ENCODE measurements at regions not wholly inside any gene's neighbourhood (a gene's known extent, or its start where the extent isn't known, plus 50 kb on each side); places are given as distances from the start of the nearest gene placed in this dataset.
"Not testable (repeated sequence)": the region's sequence is repeated elsewhere in the genome, so short reads cannot be mapped to it uniquely, and the experiment has no call there.

DNA sequence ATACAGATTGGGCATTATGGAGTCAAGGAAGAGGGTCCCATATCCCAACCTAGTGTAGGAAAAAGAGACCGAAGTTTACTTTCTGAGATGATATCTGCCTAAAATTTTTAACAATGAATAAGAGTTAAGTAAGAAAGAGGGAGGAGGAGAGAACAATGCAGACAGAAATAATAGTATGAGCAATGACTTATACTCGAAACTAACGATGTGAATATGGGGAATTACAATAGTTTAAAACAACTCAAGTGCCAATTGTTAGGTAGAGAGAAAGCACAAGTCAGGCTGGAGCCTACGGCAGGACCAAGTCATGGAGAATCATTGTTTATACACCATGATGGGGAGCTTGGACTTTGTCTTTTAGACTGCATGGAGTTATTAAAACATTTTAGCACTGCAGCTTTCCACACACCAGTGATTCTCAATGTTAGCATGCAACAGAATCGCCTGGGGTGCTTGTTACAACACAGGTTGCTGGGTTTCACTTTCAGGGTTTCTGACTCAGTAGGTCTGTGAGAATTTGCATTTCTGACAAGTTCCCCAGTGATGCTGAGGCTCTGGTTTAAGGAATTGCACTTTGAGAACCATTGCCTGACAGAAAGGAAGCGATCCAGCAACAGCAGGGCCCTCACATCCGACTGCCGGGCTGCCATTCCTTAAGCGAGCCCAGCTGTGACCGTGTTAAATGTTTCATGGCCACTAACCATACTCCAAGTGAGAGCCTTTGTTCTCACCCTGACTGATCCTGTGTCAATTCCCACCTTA is 511.2 kb downstream of the DCDC2C start:
- H3K4me3 ChIP-seq (ENCODE audit: low read depth, low read length), result no peak overlapping the region
- TF ChIP-seq CTCF (conservative IDR thresholded peaks at IDR 0.05; ENCODE audit: low read depth, low read length), result no peak
- DNase-seq (ENCODE audit: low read depth), result no peak

DNA sequence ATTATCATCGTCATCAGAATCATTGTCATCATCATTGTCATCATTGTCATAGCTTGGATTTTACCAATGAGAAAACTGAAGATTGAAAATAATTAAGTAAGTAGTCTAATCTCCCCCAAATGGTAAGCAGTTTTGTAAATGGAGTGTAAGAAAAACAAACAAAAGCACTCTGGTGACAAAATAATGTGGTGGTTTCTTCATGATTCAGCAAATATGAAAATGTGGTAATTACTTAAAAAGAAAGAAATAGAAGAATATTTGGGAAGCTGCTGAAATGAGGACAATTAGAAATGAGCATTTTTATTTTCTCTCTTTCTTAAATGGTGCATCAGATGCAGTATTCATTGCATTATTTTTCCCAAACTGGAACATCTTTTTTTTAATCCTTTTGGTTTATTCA is 514.4 kb downstream of the DCDC2C start:
- DNase-seq (ENCODE audit: low read depth), result no peak
- H3K4me3 ChIP-seq (ENCODE audit: low read depth, low read length), result no peak overlapping the region
- TF ChIP-seq CTCF (conservative IDR thresholded peaks at IDR 0.05; ENCODE audit: low read depth, low read length), result no peak

DNA sequence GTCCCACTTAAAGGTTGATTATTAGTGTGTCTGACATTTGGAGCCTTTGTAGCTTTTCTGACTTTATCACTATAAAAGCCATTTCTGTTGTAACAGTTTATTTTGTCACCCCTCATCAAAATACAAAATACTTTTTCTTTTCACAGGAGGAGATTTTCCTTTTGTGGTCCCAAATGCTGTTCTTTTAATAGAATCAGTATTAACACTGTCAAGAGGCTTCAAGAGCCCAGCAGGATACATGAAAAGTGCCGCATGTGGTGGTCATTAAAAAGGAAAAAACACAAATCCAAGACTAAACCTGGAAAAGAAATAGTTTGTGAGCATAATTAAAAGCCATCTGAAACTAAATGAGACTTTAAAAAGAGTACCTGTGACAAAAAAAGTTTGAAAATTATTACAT is 515.7 kb downstream of the DCDC2C start:
- no peak for TF ChIP-seq CTCF (conservative IDR thresholded peaks at IDR 0.05; ENCODE audit: low read depth, low read length)
- no peak overlapping the region for H3K4me3 ChIP-seq (ENCODE audit: low read depth, low read length)
- no peak for DNase-seq (ENCODE audit: low read depth)

DNA sequence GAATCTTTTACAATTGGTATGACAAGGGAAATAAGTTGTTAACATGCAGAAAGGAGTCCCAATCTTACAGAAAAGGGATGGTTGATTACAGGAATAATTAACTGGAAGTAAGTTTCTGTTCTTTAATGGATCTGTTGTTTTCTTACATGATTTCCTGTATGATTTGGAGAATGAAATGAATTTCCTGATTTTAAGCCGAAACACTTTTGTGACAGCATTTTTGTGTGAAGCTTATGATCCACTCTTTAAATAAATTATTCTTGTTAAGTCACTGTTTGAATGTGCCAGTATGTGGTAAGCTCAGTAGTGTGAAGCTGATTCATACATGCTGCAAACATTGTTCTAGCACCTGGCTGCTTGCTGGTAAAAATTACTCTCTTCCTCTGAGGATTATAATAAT is 516.2 kb downstream of the DCDC2C start:
- H3K4me3 ChIP-seq (ENCODE audit: low read depth, low read length), result no peak overlapping the region
- no peak for TF ChIP-seq CTCF (conservative IDR thresholded peaks at IDR 0.05; ENCODE audit: low read depth, low read length)
- DNase-seq (ENCODE audit: low read depth), result no peak

GRCh38 chr2:4221434-4221833 is 518.1 kb downstream of the DCDC2C start:
- H3K4me3 ChIP-seq (ENCODE audit: low read depth, low read length), result no peak overlapping the region
- no peak for TF ChIP-seq CTCF (conservative IDR thresholded peaks at IDR 0.05; ENCODE audit: low read depth, low read length)
- no peak for DNase-seq (ENCODE audit: low read depth)

DNA sequence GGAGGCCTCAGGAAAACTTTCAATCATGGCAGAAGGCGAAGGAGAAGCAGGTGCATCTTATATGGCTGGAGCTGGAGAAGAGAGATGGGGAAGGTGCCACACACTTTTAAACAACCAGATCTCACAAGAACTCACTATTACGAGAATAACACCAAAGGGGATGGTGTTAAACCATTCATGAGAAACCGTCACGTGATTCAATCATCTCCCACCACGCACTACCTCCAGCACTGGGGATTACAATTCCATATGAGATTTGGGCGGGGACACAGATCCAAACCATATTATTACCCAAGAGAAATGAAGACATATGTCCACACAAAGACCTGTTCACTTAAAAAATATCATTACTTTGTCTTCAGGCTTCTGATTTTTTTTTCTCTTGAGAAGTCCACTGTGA is 518.5 kb downstream of the DCDC2C start:
- no peak overlapping the region for H3K4me3 ChIP-seq (ENCODE audit: low read depth, low read length)
- DNase-seq (ENCODE audit: low read depth), result no peak
- TF ChIP-seq CTCF (conservative IDR thresholded peaks at IDR 0.05; ENCODE audit: low read depth, low read length), result no peak

- not testable (repeated sequence) for DNase-seq (ENCODE audit: low read depth); H3K4me3 ChIP-seq (ENCODE audit: low read depth, low read length)
These were observed 541.0 kb downstream of the DCDC2C start for GRCh38 chr2:4244422-4244821.

All from choroid plexus epithelial cell (primary cell).